ENCODE measurements at regions not wholly inside any gene's neighbourhood (a gene's known extent, or its start where the extent isn't known, plus 50 kb on each side); places are given as distances from the start of the nearest gene placed in this dataset.

DNA sequence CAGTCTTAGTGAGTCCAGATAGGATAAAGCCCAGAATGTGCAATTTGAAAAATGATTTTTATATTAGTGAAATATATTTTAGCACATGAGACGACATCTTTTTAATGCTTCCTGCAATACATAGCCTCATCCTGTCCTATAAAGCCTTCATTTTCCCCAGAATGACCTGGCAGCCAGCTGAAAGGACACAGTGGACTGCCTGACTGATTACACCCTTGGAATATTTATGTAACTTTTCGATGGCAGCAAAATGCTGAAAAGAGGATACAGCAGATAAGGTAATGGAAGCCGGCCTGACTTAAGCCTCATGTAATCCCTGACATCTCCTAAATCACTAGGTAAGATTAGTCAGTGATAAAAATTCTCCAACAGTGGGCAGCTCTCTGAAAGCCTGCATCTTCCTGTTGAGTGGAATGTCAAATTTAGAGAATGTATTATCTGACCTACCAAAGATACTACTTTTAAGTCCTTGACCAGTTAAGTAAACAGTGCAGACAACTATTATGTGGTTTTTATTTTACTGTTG lies 210.7 kb upstream of the STEAP1 start:
- TF ChIP-seq POLR2AphosphoS5 (IDR thresholded peaks at IDR 0.05) (no peak), CTCF (IDR thresholded peaks at IDR 0.05) (no peak), POLR2A (IDR thresholded peaks at IDR 0.05) (no peak)

Data from prostate gland (tissue), 2 donors.